Coronary artery (tissue), 2 donors: ENCODE measurements at regions not wholly inside any gene's neighbourhood (a gene's known extent, or its start where the extent isn't known, plus 50 kb on each side); places are given as distances from the start of the nearest gene placed in this dataset.

Experiments
- DNase-seq: peaks from one replicate; pipeline ENCODE4 v3.0.0-alpha.2; 2017; ENCODE audit warnings: low spot score
- H3K27ac ChIP-seq, 2 donors: fragments of 200-600 bp; sonication (generic); one replicate each; pipeline ENCODE4 v1.5.1; 2016 to 2019
- H3K4me3 ChIP-seq: fragments of 200-600 bp; sonication (generic); 2 replicates; pipeline ENCODE4 v1.5.1; 2016; ENCODE audit warnings: mild to moderate bottlenecking, moderate library complexity
- TF ChIP-seq, protein P1 (sequence below): fragments of 200-600 bp; sonication (generic); IDR thresholded peaks from one replicate; pipeline ENCODE4 v1.5.1; 2019; ENCODE audit warnings: antibody characterized with exemption

DNA sequence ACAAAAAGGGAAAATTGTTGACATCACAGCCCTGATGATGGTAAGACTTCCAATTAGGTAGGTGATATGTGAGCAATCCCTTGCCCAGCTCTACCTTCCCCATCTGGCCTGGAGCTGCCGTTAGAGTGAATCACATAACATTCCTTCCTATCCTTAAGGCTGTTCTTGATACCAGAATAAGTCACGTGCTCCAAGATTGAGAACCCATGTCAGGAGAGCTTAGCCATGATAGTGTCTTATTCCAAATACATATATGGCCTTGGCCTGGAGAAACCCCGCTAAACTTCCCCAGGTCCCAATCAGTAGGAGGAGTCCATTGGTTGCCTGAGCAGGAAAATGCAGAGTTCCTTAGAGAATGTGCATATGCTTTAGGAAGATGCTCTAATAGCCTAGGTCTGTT is 70.0 kb upstream of the ACVR2A start:
- Histone ChIP-seq H3K27ac (no peak overlapping the region), H3K4me3 (no peak overlapping the region)
- no peak for DNase-seq
- TF ChIP-seq, protein P1, sequence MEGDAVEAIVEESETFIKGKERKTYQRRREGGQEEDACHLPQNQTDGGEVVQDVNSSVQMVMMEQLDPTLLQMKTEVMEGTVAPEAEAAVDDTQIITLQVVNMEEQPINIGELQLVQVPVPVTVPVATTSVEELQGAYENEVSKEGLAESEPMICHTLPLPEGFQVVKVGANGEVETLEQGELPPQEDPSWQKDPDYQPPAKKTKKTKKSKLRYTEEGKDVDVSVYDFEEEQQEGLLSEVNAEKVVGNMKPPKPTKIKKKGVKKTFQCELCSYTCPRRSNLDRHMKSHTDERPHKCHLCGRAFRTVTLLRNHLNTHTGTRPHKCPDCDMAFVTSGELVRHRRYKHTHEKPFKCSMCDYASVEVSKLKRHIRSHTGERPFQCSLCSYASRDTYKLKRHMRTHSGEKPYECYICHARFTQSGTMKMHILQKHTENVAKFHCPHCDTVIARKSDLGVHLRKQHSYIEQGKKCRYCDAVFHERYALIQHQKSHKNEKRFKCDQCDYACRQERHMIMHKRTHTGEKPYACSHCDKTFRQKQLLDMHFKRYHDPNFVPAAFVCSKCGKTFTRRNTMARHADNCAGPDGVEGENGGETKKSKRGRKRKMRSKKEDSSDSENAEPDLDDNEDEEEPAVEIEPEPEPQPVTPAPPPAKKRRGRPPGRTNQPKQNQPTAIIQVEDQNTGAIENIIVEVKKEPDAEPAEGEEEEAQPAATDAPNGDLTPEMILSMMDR = no peak

DNA sequence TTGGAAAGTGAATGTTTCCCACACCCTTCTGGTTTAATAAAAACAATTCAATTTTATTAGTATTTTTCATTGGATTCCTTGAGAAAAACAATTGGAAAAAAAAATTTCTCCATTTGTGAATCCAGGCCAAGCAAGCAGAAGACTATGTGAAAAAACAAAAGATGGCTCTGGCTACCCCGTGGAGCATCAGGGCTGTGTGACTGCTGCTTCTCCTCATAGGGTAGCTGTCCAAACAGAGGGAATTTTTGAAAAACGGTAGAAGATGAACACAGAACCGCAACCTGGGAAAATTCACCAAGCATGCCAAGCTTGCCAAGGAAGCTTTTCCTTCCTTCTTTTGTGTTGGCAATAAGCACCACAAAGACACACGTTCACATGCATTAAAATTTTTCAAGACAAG is 71.3 kb upstream of the ACVR2A start:
- TF ChIP-seq, protein P1 = no peak
- Histone ChIP-seq H3K27ac (no peak overlapping the region), H3K4me3 (no peak overlapping the region)
- no peak for DNase-seq

DNA sequence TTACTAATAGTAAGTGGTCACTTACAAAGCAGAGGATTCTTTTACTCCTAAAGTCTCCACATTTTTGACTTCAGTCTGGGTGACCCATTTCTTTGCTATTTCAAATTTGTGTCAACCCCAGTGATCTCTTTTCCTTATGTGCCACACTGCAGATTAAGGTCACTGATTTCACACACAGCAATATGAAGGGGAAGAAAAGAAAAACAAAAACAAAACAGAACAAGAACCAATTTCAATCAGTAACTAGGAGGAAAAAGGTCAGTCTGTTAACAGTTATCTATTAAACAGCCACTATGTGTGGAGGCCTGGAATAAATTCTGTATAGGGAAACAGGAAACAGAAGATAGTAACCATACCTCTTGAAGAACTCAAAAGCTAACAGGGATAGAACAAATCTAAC is 72.0 kb upstream of the ACVR2A start:
- H3K4me3 ChIP-seq = no peak overlapping the region
- H3K27ac ChIP-seq = no peak overlapping the region
- TF ChIP-seq, protein P1 = no peak
- DNase-seq = no peak

DNA sequence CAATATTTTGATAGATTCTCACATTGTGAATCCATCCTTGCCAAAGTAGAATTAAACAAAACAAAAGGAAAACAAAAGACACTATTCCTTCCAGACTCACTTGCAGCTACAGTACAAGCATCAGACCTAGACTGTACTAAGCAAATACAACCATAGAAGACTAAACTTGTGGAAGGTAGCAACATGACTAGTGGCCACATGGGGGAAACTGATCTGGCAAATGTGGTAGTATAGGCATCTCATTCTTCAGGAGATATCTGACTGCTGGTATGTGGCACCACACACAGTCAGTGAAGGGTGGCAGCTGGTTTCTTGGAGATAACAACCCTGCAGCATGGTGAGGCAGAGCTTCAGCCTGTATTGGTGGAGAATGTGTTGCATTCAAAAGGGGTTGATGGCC is 81.0 kb upstream of the ACVR2A start:
- Histone ChIP-seq H3K4me3 (no peak overlapping the region), H3K27ac (no peak overlapping the region)
- no peak for DNase-seq
- TF ChIP-seq, protein P1 = no peak

DNA sequence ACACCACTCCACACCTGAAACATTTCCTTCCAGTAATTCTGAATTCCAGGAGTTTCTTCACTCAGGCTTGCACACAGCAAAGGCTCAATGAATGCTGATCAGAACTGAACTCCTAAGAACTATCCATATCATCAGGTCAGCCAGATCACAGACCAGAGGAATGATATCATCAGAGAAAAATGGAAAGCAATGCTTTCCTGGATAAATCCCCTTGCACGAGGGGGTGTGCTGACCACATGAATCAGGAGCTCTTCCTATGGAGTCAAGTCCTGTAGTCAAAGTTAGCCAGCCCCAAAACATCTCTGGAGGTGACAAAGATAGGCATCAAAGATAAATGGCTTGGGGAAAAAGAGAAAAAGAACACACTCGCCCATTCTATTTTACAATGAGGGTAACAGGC is 83.8 kb upstream of the ACVR2A start:
- Histone ChIP-seq H3K27ac (no peak overlapping the region), H3K4me3 (no peak overlapping the region)
- no peak for DNase-seq
- TF ChIP-seq, protein P1 = no peak

DNA sequence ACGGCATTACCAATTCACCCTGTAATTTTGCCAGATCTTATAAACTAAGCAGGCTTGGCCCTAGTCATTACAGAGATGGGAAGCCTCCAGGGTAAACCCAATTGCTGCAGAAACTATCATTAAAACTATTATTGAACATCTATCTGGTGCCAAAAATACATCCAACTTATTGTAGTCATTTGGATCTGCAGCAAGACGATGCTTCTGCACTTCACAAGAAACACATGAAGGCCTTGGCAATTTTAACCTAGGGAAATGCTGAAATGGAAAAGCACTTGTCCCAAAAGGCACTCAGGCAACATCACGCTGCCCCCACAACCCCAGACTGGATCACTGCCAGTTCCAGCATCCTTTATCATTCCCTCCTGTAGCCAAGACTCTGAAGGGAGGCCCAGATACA is 85.3 kb upstream of the ACVR2A start:
- TF ChIP-seq, protein P1 = no peak
- no peak overlapping the region for H3K4me3 ChIP-seq
- no peak for DNase-seq
- H3K27ac ChIP-seq = no peak overlapping the region

DNA sequence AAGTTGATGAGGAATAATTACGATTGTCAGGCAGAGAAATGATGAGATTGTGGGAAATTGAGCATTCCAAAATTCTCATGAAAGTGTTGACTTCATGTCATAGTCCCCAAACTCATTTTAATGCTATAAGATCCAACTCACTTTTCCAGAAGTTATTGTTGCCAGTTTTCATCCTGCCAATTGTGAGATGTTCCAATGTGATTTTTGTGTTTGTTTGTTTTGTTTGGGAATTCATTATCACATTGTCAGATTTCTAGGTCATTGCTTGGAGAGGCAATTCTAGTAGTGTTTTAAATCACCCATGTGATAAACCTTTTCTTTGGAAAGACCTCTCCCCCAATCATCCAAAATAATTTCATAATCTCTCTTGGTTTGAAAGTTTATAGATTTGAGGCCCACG is 86.0 kb upstream of the ACVR2A start:
- no peak overlapping the region for H3K27ac ChIP-seq
- TF ChIP-seq, protein P1 = no peak
- H3K4me3 ChIP-seq = no peak overlapping the region
- no peak for DNase-seq
